ENCODE measurements at regions not wholly inside any gene's neighbourhood (a gene's known extent, or its start where the extent isn't known, plus 50 kb on each side); places are given as distances from the start of the nearest gene placed in this dataset.

- no peak for DNase-seq (ENCODE audit: low read depth)
- H3K4me3 ChIP-seq (ENCODE audit: control insufficient read depth, low read depth, low read length): no peak overlapping the region
- TF ChIP-seq CTCF (IDR thresholded peaks at IDR 0.05; ENCODE audit: control insufficient read depth, insufficient read depth, low read depth, low read length, missing control alignments): no peak
These were observed 210.5 kb downstream of the GADD45G start for GRCh38 chr9:89815061-89815902.

GRCh38 chr9:89815903-89816573, 211.2 kb downstream of the GADD45G start:
- DNase-seq (ENCODE audit: low read depth): no peak
- TF ChIP-seq CTCF (IDR thresholded peaks at IDR 0.05; ENCODE audit: control insufficient read depth, insufficient read depth, low read depth, low read length, missing control alignments): no peak
- H3K4me3 ChIP-seq (ENCODE audit: control insufficient read depth, low read depth, low read length): no peak overlapping the region

- no peak overlapping the region for H3K4me3 ChIP-seq (ENCODE audit: control insufficient read depth, low read depth, low read length)
- no peak for DNase-seq (ENCODE audit: low read depth)
- no peak for TF ChIP-seq CTCF (IDR thresholded peaks at IDR 0.05; ENCODE audit: control insufficient read depth, insufficient read depth, low read depth, low read length, missing control alignments)
These were observed 212.5 kb downstream of the GADD45G start for GRCh38 chr9:89817151-89817950.

- no peak for TF ChIP-seq CTCF (IDR thresholded peaks at IDR 0.05; ENCODE audit: control insufficient read depth, insufficient read depth, low read depth, low read length, missing control alignments)
- DNase-seq (ENCODE audit: low read depth): no peak
- no peak overlapping the region for H3K4me3 ChIP-seq (ENCODE audit: control insufficient read depth, low read depth, low read length)
These were observed 215.5 kb downstream of the GADD45G start for GRCh38 chr9:89820337-89820736.

GRCh38 chr9:89821081-89821480, 216.3 kb downstream of the GADD45G start:
- TF ChIP-seq CTCF (IDR thresholded peaks at IDR 0.05; ENCODE audit: control insufficient read depth, insufficient read depth, low read depth, low read length, missing control alignments): no peak
- no peak for DNase-seq (ENCODE audit: low read depth)
- H3K4me3 ChIP-seq (ENCODE audit: control insufficient read depth, low read depth, low read length): no peak overlapping the region

GRCh38 chr9:89822996-89823395, 218.2 kb downstream of the GADD45G start:
- no peak for TF ChIP-seq CTCF (IDR thresholded peaks at IDR 0.05; ENCODE audit: control insufficient read depth, insufficient read depth, low read depth, low read length, missing control alignments)
- H3K4me3 ChIP-seq (ENCODE audit: control insufficient read depth, low read depth, low read length): no peak overlapping the region
- no peak for DNase-seq (ENCODE audit: low read depth)
